ENCODE measurements at regions not wholly inside any gene's neighbourhood (a gene's known extent, or its start where the extent isn't known, plus 50 kb on each side); places are given as distances from the start of the nearest gene placed in this dataset.

DNA sequence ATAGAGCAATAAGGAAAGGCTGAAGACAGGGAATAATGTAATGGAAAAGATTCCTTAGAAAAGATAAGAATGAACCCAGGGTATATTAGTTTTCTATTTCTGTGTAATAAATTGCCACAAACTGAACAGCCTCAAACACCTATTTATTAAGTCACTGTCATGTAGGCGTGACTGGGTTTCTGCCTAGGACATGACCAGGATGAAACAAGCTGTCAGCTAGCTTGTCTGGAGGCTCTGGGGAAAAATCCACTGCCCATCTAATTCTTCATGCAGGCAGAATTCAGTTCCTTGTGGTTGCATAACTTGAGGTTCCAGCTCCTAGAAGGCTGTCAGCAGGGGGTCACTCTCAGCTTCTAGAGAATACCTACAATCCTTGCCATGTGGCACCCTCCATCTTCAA lies 277.7 kb downstream of the TMA16 start:
- no peak for DNase-seq

DNA sequence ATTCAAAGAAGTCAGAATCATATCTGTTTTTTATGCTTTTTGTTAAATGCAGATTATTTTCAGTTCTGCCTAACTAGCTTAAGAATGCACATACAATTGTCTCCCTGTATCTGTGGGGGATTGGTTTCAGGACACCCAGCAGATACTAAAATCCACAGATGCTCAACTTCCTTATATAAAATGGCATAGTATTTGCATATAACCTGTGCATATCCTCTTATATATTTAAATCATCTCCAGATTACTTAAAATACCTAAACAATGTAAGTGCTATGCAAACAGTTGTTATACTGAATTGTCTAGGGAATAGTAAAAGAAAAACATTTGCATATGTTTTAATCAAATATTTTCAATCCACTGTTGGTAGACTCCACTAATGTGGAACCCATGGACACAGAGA lies 279.4 kb downstream of the TMA16 start:
- no peak for DNase-seq

DNA sequence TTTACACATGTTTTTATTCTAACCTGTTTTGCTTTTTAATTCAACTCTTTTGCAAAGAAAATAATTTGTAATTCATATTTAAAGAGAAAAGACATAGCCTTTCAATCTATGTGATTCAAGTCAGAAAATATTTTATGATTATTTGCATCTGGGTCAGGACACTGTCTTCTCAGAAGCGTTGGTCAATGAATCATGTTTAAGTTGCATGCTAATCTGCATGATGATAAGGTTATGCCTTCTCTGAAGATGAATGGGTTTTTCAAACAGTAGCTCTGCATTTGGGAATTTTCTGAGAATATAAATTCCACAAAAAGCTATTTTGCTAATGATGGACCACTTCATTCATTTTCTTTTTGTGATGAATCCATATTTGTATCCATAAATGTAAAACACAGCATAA lies 282.5 kb downstream of the TMA16 start:
- no peak for DNase-seq

DNA sequence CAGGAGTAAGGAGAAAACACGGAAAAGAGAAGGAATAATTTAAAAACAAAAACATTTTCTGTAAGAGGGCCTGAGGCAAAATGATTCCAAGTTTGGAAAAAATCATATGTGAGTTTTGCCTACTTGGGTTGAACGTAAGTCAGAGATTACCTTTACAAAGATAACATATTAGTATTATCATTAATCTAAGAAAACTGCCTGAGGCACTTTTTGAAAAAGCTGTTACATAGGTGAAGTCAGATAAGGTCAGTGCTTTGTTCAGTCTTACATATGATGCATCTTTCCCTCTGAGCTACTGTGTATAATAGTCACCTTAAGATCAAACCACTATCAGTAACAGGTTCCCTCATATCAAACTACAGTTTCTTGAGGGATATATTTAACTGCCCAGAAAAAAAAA lies 287.2 kb downstream of the TMA16 start:
- no peak for DNase-seq

DNA sequence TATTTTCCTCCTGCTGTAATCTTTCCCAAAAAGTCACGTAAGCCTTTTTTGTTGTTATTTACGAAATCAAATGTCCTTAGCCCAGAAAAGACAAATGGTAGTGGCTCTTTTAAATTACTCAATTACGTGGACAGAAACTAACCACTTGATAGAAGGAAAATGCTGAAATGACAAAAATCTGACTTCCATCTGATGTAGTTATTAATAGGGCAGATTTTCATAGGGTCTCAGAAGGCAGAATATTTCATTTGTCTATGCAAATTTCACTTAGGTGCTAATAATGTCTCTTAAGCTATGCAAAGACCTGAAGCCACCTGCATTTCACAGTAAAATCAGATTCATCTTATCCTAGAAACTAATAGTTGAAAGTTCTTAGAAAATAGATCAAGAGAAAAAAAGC lies 295.7 kb downstream of the TMA16 start:
- no peak for DNase-seq

DNA sequence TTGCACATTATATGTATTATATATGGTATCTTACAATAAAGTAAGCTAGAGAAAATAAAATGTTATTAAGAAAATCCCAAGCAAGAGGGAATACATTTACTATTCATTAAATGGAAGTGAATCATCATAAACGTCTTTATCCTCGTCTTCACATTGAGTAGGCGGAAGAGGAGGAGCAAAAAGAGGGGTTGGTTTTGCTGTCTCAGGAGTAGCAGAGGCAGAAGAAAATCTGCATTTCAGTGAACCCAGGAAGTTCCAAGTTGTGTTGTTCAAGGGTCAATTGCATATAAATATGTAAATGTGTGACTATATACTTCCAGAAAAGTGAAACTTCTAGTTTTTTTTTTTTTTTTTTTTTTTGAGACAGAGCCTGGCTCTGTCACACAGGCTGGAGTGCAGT lies 301.4 kb downstream of the TMA16 start:
- no peak for DNase-seq

DNA sequence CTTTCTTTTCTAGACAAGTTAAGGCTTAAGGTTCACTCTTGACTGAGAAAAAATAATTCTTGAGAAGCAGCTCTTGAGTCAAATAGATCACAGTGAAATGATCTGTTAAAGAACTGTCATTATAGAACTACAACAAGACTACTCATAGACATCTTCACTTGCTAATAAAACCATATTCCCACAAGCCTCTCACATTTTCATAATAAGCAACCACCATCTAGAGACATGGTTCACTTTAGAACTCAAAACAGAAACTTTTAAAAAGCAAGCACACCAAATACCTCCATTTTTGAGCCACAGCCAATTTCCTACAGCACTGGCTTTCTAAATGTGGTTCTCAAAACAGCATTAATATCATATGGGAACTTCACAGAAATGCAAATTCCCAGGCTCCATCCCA lies 309.5 kb downstream of the TMA16 start:
- no peak for DNase-seq

DNA sequence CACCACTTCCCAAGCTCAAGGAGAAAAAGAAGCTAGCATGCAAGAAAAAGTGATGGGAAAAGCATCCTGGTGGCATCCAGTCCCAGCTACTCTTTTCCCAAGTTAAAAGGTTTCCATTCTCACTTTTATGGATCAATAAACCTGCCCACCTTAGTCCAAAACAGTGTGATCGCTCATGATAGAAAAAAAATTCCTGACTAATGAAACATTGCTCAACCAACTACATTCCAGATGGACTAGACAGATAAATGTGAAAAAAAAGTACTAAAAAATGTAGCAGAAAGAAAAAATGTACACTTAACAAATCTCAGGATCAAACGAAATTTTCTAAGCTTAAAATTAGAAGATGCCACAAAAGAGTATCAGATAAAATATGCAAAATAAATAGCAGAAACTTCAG lies 312.2 kb downstream of the TMA16 start:
- DNase-seq: no peak

DNA sequence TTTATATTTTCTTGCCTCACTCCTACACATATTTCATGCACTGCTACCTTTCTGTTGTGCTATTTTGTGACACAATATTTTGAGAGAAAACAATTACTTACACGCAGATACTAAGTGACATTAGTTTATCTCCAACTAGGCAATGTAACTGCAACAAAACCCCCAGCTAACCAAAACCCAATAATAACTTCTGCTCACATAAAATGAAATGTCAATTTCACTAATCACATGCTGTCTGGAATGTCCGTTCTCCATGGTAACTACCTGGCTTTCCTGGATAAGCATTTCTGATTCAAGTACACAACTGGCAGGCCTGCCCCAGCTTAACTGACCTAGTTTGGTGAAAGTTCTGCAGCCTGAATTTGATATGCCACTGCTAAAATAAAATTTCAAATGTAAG lies 313.5 kb downstream of the TMA16 start:
- DNase-seq: no peak

DNA sequence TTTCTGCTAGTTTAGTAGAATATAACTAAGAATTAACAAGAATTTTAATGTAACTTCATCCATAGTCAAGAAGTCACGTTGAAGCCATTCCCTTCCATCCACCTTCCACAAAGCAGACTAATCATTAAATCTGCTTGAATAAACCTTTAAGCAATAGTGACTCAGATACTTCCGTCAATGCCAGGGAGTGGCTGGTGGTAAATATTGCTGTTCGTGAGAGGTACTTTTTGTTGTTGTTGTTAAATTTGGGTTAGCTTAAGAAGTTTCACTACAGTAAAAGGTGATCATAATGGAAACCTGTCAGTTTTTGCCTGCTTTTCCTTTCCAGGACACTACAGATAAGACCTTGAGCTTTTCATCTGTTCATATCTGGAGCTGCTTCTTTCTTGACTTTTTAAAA lies 316.3 kb downstream of the TMA16 start:
- no peak for DNase-seq

DNA sequence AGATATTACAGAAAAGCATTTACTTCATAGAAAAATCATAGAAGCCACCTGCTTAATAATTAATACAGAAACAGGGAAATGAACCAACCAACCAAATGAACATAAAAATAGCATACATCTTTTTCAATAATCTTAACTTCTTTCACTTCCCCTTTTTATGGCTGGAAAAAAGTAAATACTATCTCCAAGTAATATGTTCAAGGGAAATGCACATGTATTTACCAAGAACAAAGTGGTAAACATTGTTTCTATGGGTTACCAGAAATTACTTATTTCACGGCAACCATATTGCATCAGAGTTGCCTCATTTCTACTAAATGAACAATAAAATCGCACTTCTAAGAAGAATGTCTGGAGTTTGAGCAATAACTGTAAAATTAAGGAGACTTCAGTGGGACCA lies 321.3 kb downstream of the TMA16 start:
- DNase-seq: no peak

DNA sequence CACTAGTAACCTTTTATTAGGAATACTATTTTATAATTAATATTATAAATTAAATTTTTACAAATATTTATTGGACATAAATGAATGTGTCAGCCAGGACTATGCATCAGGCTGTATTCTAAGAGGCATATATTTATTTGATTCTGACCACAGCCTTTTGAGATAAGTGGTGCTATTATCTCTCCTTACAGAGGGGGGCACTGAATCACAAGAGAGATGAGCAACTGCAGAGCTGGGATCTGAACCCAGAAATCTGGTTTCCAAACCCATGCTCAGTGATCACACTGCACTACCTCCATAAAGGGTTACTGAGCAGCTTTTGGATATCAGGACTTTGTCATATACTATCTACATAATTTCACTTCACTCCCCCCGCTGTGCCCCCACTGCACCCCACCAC lies 322.0 kb downstream of the TMA16 start:
- no peak for DNase-seq

DNA sequence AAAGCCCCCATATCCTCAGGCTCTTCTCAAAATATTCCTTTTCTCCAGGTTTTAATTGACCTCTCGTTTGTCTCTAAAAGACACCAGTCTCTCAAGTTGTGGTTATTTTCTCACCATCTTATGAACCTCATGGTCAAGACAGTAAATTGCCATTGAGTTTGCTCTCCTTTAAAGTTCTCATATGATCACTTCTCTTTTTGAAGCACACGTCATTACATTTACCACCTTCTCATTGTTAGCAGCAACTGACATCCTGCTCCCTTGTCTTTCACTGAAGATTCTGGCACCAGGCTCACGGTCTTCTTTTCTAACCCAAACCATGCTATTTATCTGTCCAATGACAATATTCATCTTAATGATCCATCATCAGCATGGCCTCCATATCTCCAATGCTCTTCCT lies 324.2 kb downstream of the TMA16 start:
- no peak for DNase-seq

DNA sequence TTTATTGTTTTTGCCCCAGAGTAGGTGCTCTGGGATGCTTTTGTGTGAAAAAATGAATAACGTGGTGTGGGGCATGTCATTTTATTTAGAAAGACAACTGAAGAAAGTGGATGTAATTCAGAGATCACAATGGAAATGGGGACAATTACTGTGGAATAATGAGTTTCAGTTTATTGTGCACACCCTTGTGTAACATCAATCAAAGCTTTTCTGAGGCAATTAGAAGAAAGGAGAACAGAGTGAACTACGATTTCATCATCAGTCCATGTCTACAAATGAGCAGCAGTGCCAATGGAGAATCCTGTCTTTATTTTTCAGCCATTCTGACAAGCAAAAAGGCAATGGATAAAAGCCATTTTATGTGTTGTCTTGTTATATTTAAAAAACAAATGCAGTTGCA lies 339.2 kb downstream of the TMA16 start:
- DNase-seq: no peak

DNA sequence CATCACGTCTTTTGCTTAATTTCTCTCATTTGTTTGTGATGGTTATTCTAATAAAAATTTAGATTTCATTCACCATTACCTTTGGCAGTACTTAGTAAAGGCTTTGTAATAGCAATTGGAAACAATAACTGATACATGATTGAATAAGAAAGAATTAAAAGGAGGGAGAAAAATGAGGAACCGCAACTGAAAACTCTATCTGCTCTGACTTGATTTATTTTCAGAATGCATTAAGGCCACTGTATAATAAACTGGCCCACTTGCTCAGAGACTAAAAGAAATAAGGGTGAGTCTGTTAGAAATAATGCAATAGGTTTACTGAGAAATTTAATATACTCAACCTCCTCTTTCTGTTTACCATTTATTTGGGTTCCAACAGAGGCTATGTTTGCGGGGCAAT lies 351.5 kb downstream of the TMA16 start:
- DNase-seq: no peak

DNA sequence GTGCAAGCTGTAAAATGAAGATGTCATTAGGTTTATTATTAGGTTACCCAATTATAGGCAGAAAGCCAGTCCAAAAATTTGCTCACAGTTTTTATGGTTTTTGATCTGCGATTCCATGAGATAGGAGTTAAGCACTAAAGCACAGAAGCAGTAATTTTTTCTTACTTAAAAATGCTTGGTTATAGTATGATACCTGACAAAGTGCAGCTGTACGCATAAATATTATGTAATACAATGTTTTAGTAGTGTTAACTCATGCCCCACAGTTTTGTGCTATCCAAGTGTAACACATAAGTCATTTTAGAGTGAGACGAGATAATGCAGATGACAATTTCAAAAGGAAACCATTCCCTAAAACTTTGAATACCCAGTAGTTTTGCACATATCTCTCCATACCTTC lies 357.8 kb downstream of the TMA16 start:
- DNase-seq: no peak

DNA sequence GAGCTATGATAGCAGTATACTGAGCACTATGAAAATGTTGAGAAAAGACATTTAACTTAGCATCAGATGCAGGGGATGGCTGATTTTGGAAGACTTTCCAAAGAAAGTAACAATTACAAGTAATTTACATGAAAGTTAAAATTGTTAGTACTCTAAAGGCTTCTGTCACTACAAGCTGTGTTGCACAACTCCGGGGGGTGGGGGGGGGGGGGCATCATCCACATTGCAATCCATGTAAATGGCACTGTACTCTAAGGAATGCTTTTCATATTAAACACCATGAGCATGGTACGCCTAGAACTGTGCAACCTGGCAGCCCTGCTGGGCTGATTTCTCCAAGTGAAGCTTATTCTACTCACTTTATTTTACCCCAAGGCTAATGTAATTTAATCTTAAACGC lies 363.4 kb downstream of the TMA16 start:
- DNase-seq: no peak

DNA sequence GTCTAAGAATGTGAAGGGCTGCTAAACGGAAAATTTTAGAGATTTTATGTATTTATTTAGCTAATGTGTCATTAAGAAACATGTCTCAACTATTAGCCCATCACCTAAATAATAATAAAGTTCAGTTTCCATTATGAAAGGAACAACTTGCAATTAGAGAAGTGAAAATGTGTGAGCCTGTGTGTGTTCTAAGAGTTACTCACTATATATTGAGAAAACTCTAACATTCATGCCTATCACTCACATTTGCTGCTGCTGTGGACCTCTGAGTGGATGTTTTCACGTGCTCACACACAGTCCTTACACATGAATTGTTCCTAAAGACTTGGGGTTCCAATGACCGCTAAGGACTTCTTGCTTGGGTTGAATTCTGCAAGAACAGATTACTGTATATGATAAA lies 364.0 kb downstream of the TMA16 start:
- DNase-seq: no peak

DNA sequence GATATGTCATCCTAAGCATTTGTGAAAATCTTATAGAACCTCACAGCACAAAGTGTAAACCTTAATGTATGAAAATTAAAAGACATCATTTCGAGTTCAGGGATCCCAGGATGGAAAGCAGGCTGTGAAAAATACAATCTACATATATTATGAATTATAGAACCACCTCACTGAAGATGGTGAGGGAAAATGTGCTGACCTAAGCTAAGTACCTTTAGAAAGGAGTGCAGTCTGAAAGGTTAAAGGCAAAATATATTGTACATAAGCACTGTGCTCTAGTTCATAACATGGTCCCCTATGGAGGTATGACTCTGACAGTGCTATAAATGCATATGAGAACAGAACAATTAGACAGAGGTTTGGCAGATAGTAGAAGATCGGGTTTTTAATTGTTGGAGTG lies 368.6 kb downstream of the TMA16 start:
- no peak for DNase-seq

DNA sequence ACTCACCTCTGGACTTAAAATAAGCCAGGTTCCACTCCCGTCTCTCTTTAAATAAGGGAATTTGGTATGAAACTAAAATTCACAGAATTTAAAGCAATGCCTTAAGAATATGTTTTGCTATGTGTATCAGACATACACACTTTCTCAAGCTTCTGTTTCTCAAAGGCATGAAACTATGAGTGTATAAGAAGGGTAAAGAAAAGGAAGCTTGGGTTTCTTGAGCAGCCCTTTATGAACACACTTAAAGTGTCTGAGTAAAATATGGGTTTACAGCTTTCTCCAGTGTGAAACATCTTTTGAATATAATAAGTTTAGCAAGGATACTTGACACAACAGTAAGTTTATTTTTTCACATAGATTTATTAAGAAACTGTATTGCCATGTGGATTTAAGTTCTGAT lies 370.5 kb downstream of the TMA16 start:
- no peak for DNase-seq

DNA sequence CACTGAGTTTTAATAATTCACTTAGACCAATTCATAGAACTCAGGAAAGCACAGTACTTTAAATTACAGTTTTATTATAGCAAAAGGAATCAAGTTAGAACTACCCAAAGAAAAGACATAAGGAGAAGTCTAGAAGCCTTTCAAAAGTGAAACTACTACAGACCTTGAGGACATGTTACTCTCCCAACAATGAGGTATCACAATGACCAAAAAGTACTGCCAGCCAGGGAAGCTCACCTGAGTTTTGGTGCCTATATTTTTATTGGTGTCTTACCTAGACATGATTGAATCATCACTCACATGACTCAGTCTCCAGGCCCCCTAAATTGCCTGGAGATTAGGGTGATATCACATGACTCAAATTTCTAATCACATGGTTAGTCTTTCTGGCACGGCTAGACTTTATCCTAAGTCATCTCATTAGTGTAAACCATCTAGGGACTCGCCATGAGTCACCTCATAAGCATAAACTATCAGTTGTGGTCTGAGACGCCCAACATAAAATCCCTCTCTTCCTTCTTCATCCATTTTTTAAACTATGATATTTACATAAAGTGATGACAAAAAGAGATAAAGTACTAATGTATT lies 372.3 kb downstream of the TMA16 start:
- DNase-seq: no peak

DNA sequence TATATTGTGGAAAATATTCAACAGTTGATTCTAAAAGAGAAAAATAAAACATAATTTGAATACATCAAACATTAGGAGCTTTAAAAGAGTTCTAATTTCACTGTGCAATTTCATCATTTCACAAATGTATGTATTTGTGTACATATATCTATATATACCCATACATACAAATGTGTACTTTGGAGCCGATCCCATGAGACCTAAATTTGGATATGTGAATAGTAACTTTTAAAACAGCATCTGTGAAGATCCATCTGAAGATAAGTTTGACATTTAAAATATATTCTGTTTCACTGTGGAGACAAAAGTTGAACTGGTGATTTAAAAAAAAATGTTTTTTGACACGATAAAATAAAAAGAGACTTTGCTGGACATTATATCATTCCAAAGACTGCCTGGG lies 374.0 kb downstream of the TMA16 start:
- no peak for DNase-seq

DNA sequence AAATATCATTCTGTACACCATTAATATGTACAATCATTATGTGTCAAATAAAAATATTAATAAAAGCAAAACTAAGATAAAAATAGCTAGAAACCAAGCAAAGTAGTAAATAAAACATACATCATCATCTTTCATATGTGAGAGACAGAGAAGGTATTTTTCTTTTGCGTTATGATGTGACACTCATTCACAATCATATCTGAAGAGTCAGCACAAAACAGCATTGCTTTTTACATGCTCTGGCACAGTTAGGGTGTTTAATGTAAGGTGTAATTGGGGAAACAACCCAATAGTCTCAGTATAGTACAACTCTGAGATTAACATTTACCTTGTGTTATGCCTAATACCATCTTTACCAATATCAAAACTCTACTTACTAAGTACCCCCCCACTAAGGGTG lies 376.6 kb downstream of the TMA16 start:
- no peak for DNase-seq

DNA sequence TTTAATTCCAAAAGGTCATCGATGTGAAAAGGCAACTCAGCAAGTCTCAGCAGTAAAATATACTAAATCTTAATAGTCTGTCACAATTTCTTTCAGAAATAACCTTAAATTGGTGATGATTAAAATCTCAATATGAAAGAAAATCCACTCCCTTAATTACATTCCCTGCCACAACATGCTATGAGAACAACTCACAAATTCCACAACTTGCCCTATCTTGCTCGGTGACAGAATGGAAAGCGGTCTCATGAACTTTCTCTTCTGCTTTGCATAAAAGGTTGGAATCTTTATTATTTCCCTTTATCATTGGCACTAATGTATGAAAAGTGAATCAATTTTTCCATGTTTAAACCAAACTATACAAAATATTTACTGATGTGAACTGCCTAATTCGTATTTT lies 380.8 kb downstream of the TMA16 start:
- no peak for DNase-seq

DNA sequence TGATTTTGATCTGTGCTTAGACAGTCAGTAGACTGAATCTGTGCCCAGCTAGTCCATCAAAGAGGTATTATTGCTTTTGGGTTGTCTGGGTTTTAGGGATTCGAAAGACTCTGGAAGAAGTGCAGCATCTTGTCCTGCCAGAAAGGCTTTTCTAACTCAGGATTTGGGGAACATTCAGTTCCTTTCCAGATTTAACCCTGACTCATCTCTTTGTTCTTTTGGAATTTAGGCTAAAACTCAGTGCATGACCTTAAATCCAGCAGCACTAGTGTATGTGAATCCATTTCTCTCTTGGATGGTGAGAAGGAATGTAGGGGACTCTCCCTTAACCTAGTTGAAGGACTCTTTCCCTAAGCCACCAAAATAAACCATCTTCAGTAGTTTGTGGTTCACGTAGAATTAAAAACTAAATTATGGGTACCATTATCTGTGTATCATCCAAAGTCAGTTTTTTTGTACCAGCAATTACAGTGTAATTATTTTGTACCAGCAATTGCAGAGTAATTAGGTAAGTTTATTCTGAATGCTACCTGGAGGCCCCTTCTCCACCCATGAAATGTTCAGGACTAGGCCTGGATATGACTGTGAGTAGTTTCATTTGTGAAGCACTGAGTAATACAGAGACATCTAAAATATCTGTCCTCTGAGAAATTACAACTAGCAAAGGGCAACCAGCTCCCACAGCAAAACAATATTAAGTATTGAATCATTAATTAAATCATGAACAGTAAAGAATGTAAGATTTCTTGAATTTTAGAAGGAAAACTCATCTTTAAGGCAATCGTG lies 384.0 kb downstream of the TMA16 start:
- no peak for DNase-seq

Measured in activated effector memory CD4-positive, alpha-beta T cell treated with anti-CD3 and anti-CD28 coated beads, Interleukin-2, amount 50 U/mL, for 16 hours (primary cell).